WTC11 (cell line): ENCODE measurements at regions not wholly inside any gene's neighbourhood (a gene's known extent, or its start where the extent isn't known, plus 50 kb on each side); places are given as distances from the start of the nearest gene placed in this dataset.

Source experiments
- ATAC-seq: fragments of 200-7000 bp; cut with Tn5 transposase; 2 replicates; pipeline ENCODE4 v1.10.0; 2021; ENCODE audit warnings: mild to moderate bottlenecking, moderate library complexity
- CTCF ChIA-PET: fragments of 300-600 bp; sonication (Branson Sonifier 250); formaldehyde crosslinking; loops from one replicate; lab custom pipeline; 2021; ENCODE audit warnings: antibody characterized with exemption; lab: Charles Lee
- POLR2A ChIA-PET: fragments of 350-600 bp; sonication (Branson Sonifier 250); formaldehyde crosslinking; loops from one replicate; lab custom pipeline; 2021; ENCODE audit warnings: antibody characterized with exemption; lab: Charles Lee
- DNase-seq: peaks from one replicate; pipeline ENCODE4 v3.0.0; 2021; ENCODE audit warnings: low spot score
- H3K27ac Mint-ChIP-seq: 2 replicates; pipeline ENCODE4 v1.8.0; 2021; ENCODE audit warnings: mixed read lengths
- H3K27me3 Mint-ChIP-seq: 2 replicates; pipeline ENCODE4 v1.8.0; 2021; ENCODE audit warnings: low read depth, mild to moderate bottlenecking, moderate library complexity, mixed read lengths
- H3K36me3 Mint-ChIP-seq: 2 replicates; pipeline ENCODE4 v1.8.0; 2021; ENCODE audit warnings: mixed read lengths
- H3K4me1 Mint-ChIP-seq: 2 replicates; pipeline ENCODE4 v1.8.0; 2022; ENCODE audit warnings: mixed read lengths
- H3K4me3 Mint-ChIP-seq: 2 replicates; pipeline ENCODE4 v1.8.0; 2021; ENCODE audit warnings: mild to moderate bottlenecking, moderate library complexity, mixed read lengths
- H3K9me3 Mint-ChIP-seq: 2 replicates; pipeline ENCODE4 v1.8.0; 2021; ENCODE audit warnings: mixed read lengths
- ATF1 ChIP-seq: sonication (generic); formaldehyde crosslinking; IDR thresholded peaks from 2 replicates; pipeline ENCODE4 v1.8.1; 2023; ENCODE audit warnings: mild to moderate bottlenecking, moderate library complexity, missing genetic modification reagents
- CTCF ChIP-seq: fragments of 200-600 bp; IDR thresholded peaks from 2 replicates; pipeline ENCODE4 v1.8.0; 2022; ENCODE audit warnings: antibody characterized with exemption
- ELF4 ChIP-seq: sonication (generic); formaldehyde crosslinking; IDR thresholded peaks from 2 replicates; pipeline ENCODE4 v1.8.1; 2022; ENCODE audit warnings: low read depth, mild to moderate bottlenecking, moderate library complexity, missing genetic modification reagents
- ETV6 ChIP-seq: sonication (generic); formaldehyde crosslinking; IDR thresholded peaks from 2 replicates; pipeline ENCODE4 v1.8.1; 2022; ENCODE audit warnings: mild to moderate bottlenecking, missing genetic modification reagents
- GTF2I ChIP-seq: fragments of 250-450 bp; sonication (Bioruptor Pico); conservative IDR thresholded peaks from 2 replicates; pipeline ENCODE4 v1.4.0; 2021; ENCODE audit warnings: mild to moderate bottlenecking
- PRRX2 ChIP-seq: fragments of 250-450 bp; sonication (Bioruptor Pico); IDR thresholded peaks from 2 replicates; pipeline ENCODE4 v1.8.0; 2021; ENCODE audit warnings: mild to moderate bottlenecking
- SOX15 ChIP-seq: fragments of 250-450 bp; sonication (Bioruptor Pico); IDR thresholded peaks from 2 replicates; pipeline ENCODE4 v1.9.0; 2021; ENCODE audit warnings: mild to moderate bottlenecking
- STAT6 ChIP-seq: sonication (generic); formaldehyde crosslinking; conservative IDR thresholded peaks from 2 replicates; pipeline ENCODE4 v1.8.1; 2023; ENCODE audit warnings: mild to moderate bottlenecking, low read depth, missing genetic modification reagents, moderate library complexity
- ZMAT4 ChIP-seq: fragments of 250-450 bp; sonication (Bioruptor Pico); IDR thresholded peaks from 2 replicates; pipeline ENCODE4 v1.9.0; 2021; ENCODE audit warnings: mild to moderate bottlenecking
- ZNF263 ChIP-seq: sonication (generic); formaldehyde crosslinking; IDR thresholded peaks from 2 replicates; pipeline ENCODE4 v1.8.1; 2022; ENCODE audit warnings: low read depth, mild to moderate bottlenecking, moderate library complexity, missing genetic modification reagents
- ZNF281 ChIP-seq: sonication (generic); formaldehyde crosslinking; IDR thresholded peaks from 2 replicates; pipeline ENCODE4 v1.8.0; 2023; ENCODE audit warnings: mild to moderate bottlenecking, missing genetic modification reagents
- ZNF671 ChIP-seq: fragments of 250-450 bp; sonication (Bioruptor Pico); IDR thresholded peaks from 2 replicates; pipeline ENCODE4 v1.8.0; 2021; ENCODE audit warnings: mild to moderate bottlenecking
- TF ChIP-seq, protein P1 (sequence below): sonication (generic); formaldehyde crosslinking; IDR thresholded peaks from 2 replicates; pipeline ENCODE4 v1.8.1; 2023; ENCODE audit warnings: mild to moderate bottlenecking, missing genetic modification reagents

GRCh38 chr19:56971230-56971629, 130.7 kb upstream of the PEG3 start (continued):
- TF ChIP-seq ELF4 (no peak), STAT6 (CRISPR knock-in tag) (no peak), ZNF671 (CRISPR knock-in tag) (no peak), ZMAT4 (CRISPR knock-in tag) (no peak)

DNA sequence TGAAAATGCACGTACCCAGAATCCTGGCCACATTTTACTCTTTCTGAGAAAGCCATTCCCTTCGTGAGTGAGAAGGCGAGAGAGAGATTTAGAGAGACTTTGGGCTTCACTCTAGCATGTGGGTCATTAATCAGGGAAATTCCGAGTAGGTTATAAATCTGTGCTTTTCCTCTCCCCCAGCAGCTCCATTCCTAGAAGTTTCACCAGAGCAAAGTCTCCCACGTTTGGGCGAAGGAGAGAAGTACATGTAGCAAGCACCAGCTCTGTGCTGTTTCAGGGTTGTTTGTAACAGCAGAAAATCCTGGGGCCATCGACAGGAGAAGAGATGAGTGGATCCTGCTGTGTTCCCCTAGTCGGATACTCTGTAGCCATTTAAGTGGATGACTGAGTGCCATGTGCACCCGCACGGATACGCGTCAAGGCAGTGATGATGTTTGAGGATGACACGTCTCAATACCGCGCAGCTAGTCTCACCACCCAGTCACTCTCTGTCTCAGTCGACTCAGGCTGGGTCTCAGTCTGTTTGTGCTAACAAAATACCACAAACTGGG, 131.8 kb upstream of the PEG3 start:
- no peak for DNase-seq
- Mint-ChIP-seq H3K4me3 (no peak overlapping the region), H3K27ac (no peak overlapping the region), H3K36me3 (peaks cover 69% of the 10 kb centered on the region), H3K9me3 (peaks cover 73% of the 10 kb centered on the region), H3K27me3 (peaks cover 3% of the 10 kb centered on the region; the same call in 1 of the 2 replicates), H3K4me1 (no peaks in the 10 kb centered on the region)
- no peak for ATAC-seq
- ChIA-PET CTCF (no interaction called here), POLR2A (no interaction called here)
- TF ChIP-seq CTCF (no peak), ZNF263 (CRISPR knock-in tag) (no peak), GTF2I (CRISPR knock-in tag) (no peak), ZNF281 (no peak), ATF1 (CRISPR knock-in tag) (no peak), ETV6 (no peak), PRRX2 (CRISPR knock-in tag) (no peak)
- TF ChIP-seq, protein P1, sequence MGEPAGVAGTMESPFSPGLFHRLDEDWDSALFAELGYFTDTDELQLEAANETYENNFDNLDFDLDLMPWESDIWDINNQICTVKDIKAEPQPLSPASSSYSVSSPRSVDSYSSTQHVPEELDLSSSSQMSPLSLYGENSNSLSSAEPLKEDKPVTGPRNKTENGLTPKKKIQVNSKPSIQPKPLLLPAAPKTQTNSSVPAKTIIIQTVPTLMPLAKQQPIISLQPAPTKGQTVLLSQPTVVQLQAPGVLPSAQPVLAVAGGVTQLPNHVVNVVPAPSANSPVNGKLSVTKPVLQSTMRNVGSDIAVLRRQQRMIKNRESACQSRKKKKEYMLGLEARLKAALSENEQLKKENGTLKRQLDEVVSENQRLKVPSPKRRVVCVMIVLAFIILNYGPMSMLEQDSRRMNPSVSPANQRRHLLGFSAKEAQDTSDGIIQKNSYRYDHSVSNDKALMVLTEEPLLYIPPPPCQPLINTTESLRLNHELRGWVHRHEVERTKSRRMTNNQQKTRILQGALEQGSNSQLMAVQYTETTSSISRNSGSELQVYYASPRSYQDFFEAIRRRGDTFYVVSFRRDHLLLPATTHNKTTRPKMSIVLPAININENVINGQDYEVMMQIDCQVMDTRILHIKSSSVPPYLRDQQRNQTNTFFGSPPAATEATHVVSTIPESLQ (CRISPR knock-in tag), result no peak

DNA sequence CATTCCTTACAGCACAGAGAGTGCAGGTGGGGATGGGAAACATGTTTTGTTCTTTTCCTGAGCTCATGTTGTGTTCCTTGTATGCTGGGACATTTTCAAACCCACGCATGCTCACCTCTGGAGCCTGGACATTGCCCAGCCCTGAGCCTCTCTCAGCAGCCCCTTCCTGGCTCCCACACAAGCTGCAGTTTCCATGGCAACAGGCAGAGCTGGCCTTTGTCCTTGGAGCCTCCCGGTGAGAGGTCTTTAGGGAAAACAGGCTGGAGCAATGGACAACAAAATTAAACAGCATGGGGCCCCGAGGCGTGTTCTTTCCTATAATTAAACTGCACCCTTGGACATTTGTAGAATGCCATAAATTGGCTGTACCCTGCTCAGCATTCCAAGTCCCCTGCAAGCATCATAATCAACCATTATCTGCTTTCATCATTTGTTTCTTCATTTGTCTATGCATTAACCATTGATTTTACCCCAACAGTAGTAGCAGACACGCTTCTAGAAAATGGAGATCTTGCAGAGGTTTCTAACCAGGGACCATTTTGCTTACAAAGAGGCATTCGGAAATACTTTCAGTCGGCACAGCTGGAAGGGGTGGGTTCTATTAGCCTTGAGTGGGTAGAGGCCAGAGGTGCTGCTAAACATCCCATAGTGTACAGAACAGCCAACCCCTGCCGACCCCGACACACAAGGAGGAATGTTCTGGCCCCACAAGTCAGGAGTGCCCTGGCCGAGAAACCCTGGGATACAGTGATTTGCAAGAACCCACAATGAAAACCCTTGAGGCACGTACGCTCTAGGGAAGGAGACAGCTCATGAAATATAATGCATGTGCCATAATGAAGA, 133.4 kb upstream of the PEG3 start:
- H3K9me3 Mint-ChIP-seq, result peaks cover 77% of the 10 kb centered on the region
- no peaks in the 10 kb centered on the region for H3K4me1 Mint-ChIP-seq
- no peak overlapping the region for H3K27ac Mint-ChIP-seq
- ChIA-PET POLR2A (no interaction called here), CTCF (no interaction called here)
- no peak for ATAC-seq
- no peaks in the 10 kb centered on the region; the same call in 1 of the 2 replicates for H3K27me3 Mint-ChIP-seq
- peaks cover 70% of the 10 kb centered on the region for H3K36me3 Mint-ChIP-seq
- no peak overlapping the region for H3K4me3 Mint-ChIP-seq
- TF ChIP-seq SOX15 (CRISPR knock-in tag), result no peak
- no peak for DNase-seq
